ENCODE measurements at regions not wholly inside any gene's neighbourhood (a gene's known extent, or its start where the extent isn't known, plus 50 kb on each side); places are given as distances from the start of the nearest gene placed in this dataset.

DNA sequence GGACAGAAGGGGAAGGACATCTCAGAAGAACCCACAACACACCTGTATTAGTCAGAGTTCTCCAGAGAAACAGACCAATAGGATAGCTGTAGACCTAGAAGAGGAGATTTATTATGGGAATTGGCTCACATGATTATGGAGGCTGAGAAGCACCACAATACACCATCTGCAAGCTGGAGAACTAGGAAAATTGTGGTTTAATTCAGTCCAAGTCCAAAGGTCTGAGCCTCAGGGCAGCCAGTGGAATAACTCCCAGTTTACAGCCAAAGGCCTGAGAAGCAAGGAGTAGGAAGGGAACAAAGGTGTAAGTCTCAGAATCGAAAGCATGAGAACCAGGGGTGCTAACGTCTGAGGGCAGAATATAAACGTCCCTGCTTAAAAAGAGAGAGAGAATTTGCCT lies 99.6 kb upstream of the AUTS2 start:
- TF ChIP-seq POLR2A (IDR thresholded peaks at IDR 0.05) = no peak
- TF ChIP-seq, protein P1, sequence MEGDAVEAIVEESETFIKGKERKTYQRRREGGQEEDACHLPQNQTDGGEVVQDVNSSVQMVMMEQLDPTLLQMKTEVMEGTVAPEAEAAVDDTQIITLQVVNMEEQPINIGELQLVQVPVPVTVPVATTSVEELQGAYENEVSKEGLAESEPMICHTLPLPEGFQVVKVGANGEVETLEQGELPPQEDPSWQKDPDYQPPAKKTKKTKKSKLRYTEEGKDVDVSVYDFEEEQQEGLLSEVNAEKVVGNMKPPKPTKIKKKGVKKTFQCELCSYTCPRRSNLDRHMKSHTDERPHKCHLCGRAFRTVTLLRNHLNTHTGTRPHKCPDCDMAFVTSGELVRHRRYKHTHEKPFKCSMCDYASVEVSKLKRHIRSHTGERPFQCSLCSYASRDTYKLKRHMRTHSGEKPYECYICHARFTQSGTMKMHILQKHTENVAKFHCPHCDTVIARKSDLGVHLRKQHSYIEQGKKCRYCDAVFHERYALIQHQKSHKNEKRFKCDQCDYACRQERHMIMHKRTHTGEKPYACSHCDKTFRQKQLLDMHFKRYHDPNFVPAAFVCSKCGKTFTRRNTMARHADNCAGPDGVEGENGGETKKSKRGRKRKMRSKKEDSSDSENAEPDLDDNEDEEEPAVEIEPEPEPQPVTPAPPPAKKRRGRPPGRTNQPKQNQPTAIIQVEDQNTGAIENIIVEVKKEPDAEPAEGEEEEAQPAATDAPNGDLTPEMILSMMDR (IDR thresholded peaks at IDR 0.05) = no peak
